ENCODE measurements at regions not wholly inside any gene's neighbourhood (a gene's known extent, or its start where the extent isn't known, plus 50 kb on each side); places are given as distances from the start of the nearest gene placed in this dataset.

DNA sequence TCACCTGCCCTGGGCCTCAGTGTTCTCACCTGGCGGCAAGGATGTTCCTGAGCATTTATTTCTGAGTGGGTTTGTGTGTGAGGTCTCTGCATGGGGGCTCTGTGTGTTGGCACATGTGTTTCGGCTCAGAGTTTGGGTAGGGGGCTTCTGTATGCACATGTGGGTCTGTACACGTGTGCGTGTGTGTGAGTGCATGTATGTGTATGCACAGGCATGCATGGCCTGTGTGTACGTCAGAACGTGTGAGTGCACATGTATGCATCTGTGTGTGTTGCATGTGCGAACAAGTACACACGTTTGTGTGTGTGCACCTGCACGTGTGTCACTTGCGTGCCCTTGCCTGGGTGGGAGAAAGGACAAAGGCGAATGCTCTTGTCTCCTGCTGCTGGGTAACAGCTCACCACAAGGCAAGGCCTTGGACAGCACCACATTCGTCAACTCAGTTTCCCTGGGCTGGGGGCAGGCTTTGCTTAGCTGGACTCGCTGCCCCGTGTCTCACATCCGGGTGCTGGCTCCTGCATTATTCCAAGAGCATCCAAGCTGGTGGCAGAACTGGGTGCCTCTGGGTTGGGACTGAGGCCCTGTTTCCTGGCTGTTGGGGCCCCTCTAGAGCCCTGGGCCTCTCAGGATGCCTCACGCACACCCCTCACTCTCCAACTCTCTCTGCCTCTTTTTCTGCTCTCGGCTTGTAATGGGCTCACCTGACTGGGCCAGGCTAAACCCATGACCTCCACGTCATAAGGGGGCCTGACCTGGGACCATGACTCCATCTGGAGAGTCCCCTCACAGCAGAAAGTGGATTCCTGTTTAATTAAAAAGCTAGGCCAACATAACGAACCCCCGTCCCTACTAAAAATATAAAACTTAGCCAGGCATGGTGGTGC, 153.6 kb upstream of the C14orf180 start:
- TF ChIP-seq POLR2A (IDR thresholded peaks at IDR 0.05) (no peak), EP300 (IDR thresholded peaks at IDR 0.05; ENCODE audit: low read depth) (no peak)
